HCT116 (cell line): ENCODE measurements at regions not wholly inside any gene's neighbourhood (a gene's known extent, or its start where the extent isn't known, plus 50 kb on each side); places are given as distances from the start of the nearest gene placed in this dataset.
"Not testable (repeated sequence)": the region's sequence is repeated elsewhere in the genome, so short reads cannot be mapped to it uniquely, and the experiment has no call there.

Experiments used
- ATAC-seq: fragments of 200-7000 bp; cut with Tn5 transposase; 2 replicates; pipeline ENCODE4 v1.9.1; 2020; ENCODE audit warnings: mild to moderate bottlenecking, moderate library complexity
- BruUV-seq: library from RNA; stranded (reverse); fragments of 400-500 nt; replicated peaks from 2 replicates; lab custom pipeline; 2021; lab: Mats Ljungman, UMichigan
- CTCF ChIA-PET: fragments of 300-600 bp; sonication (Branson Sonifier 250); formaldehyde crosslinking; loops from one replicate; lab custom pipeline; 2021; ENCODE audit warnings: antibody characterized with exemption; lab: Charles Lee
- POLR2A ChIA-PET: fragments of 300-600, 350-600 bp; sonication (Branson Sonifier 250); formaldehyde crosslinking; loops from one replicate; lab custom pipeline; 2021; ENCODE audit warnings: antibody characterized with exemption; lab: Charles Lee
- RAD21 ChIA-PET, 2 experiments: fragments of 300-600 bp; sonication (Branson Sonifier 250); formaldehyde crosslinking; loops; one replicate each; lab custom pipeline; 2023; ENCODE audit warnings: low total read pairs in 2 of 2; ENCODE audit not compliant: uncharacterized antibody in 2 of 2, unreplicated experiment in 2 of 2, low non-redundant PET in 1 of 2; lab: Charles Lee
- DNase-seq: peaks from one replicate; pipeline ENCODE4 v3.0.0-alpha.2; 2010; ENCODE audit warnings: low read depth, low spot score
- H2AFZ ChIP-seq: fragments of 200-600 bp; shearing (Covaris generic), sonication (generic); 2 replicates; pipeline ENCODE4 v1.6.1; 2017; ENCODE audit warnings: low read depth, mixed run types, mixed read lengths, antibody characterized with exemption, low read length; ENCODE audit not compliant: poor library complexity, severe bottlenecking
- H3K27ac ChIP-seq: 2 replicates; pipeline ENCODE4 v1.5.1; 2012; ENCODE audit warnings: low read depth, low read length
- H3K27me3 ChIP-seq: fragments of 200-600 bp; sonication (generic); 2 replicates; pipeline ENCODE4 v1.6.1; 2016; ENCODE audit warnings: mixed run types, low read length, mixed read lengths; ENCODE audit not compliant: insufficient read depth
- H3K36me3 ChIP-seq, 2 experiments: fragments of 200-500 bp in 1 of 2; fragments of 200-600 bp in 1 of 2; sonication (Bioruptor generic) in 1 of 2; sonication (generic) in 1 of 2; 2 replicates each; pipeline versions ENCODE4 v1.5.1 to v1.6.1; 2014 to 2016; ENCODE audit warnings: low read length in 2 of 2, inconsistent platforms in 1 of 2, mixed read lengths in 1 of 2, mixed run types in 1 of 2; ENCODE audit not compliant: insufficient read depth in 2 of 2, control insufficient read depth in 1 of 2
- H3K4me1 ChIP-seq, 2 experiments: fragments of 200-600 bp in 1 of 2; sonication (generic) in 1 of 2; 2 replicates each; pipeline versions ENCODE4 v1.5.1 to v1.6.1; 2012 to 2017; ENCODE audit warnings: low read length in 2 of 2, inconsistent platforms in 1 of 2, mild to moderate bottlenecking in 1 of 2, mixed read lengths in 1 of 2, mixed run types in 1 of 2, moderate library complexity in 1 of 2; ENCODE audit not compliant: insufficient read depth in 2 of 2, control insufficient read depth in 1 of 2
- H3K4me2 ChIP-seq: fragments of 200-600 bp; sonication (generic); 2 replicates; pipeline ENCODE4 v1.6.1; 2017; ENCODE audit warnings: mixed run types, low read length, mixed read lengths
- H3K4me3 ChIP-seq, 2 experiments: fragments of 200-600 bp in 1 of 2; sonication (generic) in 1 of 2; replicated peaks in 1 of 2; 2 replicates each; pipeline ENCODE4 v1.5.1; 2011 to 2016; ENCODE audit warnings: low read length in 2 of 2, control low read depth in 1 of 2, low read depth in 1 of 2, mild to moderate bottlenecking in 1 of 2, mixed read lengths in 1 of 2, mixed run types in 1 of 2
- H3K79me2 ChIP-seq: fragments of 200-600 bp; sonication (generic); 2 replicates; pipeline ENCODE4 v1.6.1; 2017; ENCODE audit warnings: mild to moderate bottlenecking, mixed run types, low read length, moderate library complexity, mixed read lengths; ENCODE audit not compliant: insufficient read depth
- H3K9ac ChIP-seq: fragments of 200-600 bp; sonication (generic); 2 replicates; pipeline ENCODE4 v1.6.1; 2016; ENCODE audit warnings: low read length, mixed read lengths
- H3K9me2 ChIP-seq: fragments of 200-600 bp; sonication (generic), shearing (Covaris generic); 2 replicates; pipeline ENCODE4 v1.6.1; 2017; ENCODE audit warnings: mixed run types, mild to moderate bottlenecking, moderate library complexity; ENCODE audit not compliant: insufficient read depth
- H3K9me3 ChIP-seq, 2 experiments: fragments of 200-500 bp in 1 of 2; fragments of 200-600 bp in 1 of 2; sonication (Bioruptor generic) in 1 of 2; sonication (generic) in 1 of 2; 2 replicates each; pipeline ENCODE4 v1.6.1; 2014 to 2017; ENCODE audit warnings: low read length in 2 of 2, mixed read lengths in 2 of 2, inconsistent platforms in 1 of 2, low read depth in 1 of 2, mild to moderate bottlenecking in 1 of 2, mixed run types in 1 of 2, moderate library complexity in 1 of 2; ENCODE audit not compliant: control insufficient read depth in 1 of 2, insufficient read depth in 1 of 2
- H4K20me1 ChIP-seq: fragments of 200-600 bp; sonication (generic), shearing (Covaris generic); 2 replicates; pipeline ENCODE4 v1.6.1; 2017; ENCODE audit warnings: mixed run types, mild to moderate bottlenecking, moderate library complexity; ENCODE audit not compliant: insufficient read depth
- EGR1 ChIP-seq: IDR thresholded peaks from 2 replicates; pipeline ENCODE4 v1.6.1; 2012; ENCODE audit warnings: low read depth
- SIN3A ChIP-seq: IDR thresholded peaks from 2 replicates; pipeline ENCODE4 v1.6.1; 2012; ENCODE audit warnings: low read depth
- TCF7L2 ChIP-seq: IDR thresholded peaks from 2 replicates; pipeline ENCODE4 v1.7.0; 2011; ENCODE audit warnings: borderline replicate concordance, inconsistent platforms; ENCODE audit not compliant: insufficient read depth, insufficient read length; ENCODE audit errors: extremely low read depth
- ZBTB33 ChIP-seq: IDR thresholded peaks from 2 replicates; pipeline ENCODE4 v1.6.1; 2011; ENCODE audit warnings: mild to moderate bottlenecking, low read length, moderate library complexity; ENCODE audit not compliant: insufficient replicate concordance; ENCODE audit errors: extremely low read depth
- intact Hi-C: fragments of 100-400 bp; cut with micrococcal nuclease; formaldehyde crosslinking; loops from 2 replicates; pipeline ENCODE4 v1.10.0; 2022

- no peak overlapping the region for H2AFZ ChIP-seq
- RAD21 ChIA-PET = no interaction called here
These were observed 361.9 kb upstream of the FAR2 start for GRCh38 chr12:28787151-28787550.

GRCh38 chr12:28788256-28788655 lies 360.8 kb upstream of the FAR2 start:
- CTCF ChIA-PET, intact Hi-C loops, H3K9ac ChIP-seq, POLR2A ChIA-PET, H3K36me3 ChIP-seq, H4K20me1 ChIP-seq, H3K4me3 ChIP-seq, DNase-seq, ATAC-seq, H3K4me1 ChIP-seq, H3K9me3 ChIP-seq, H2AFZ ChIP-seq, H3K27ac ChIP-seq, H3K4me2 ChIP-seq, H3K79me2 ChIP-seq, H3K9me2 ChIP-seq, RAD21 ChIA-PET, H3K27me3 ChIP-seq, BruUV-seq: not testable (repeated sequence)

More at GRCh38 chr12:28787151-28787550, 361.9 kb upstream of the FAR2 start:
- Histone ChIP-seq H4K20me1 (no peaks in the 10 kb centered on the region), H3K4me2 (no peak overlapping the region), H3K4me3 (no peak overlapping the region), H3K36me3 (no peaks in the 10 kb centered on the region), H3K27ac (no peak overlapping the region), H3K27me3 (no peaks in the 10 kb centered on the region), H3K4me1 (no peaks in the 10 kb centered on the region), H3K9me2 (no peaks in the 10 kb centered on the region; the same call in 1 of the 2 replicates), H3K79me2 (no peaks in the 10 kb centered on the region), H3K9me3 (no peaks in the 10 kb centered on the region), H3K9ac (no peak overlapping the region)
- no peak for DNase-seq
- ATAC-seq = no peak
- ChIA-PET CTCF (no interaction called here), POLR2A (no interaction called here)
- intact Hi-C loops = no loop called here
- TF ChIP-seq EGR1 (no peak), SIN3A (no peak), TCF7L2 (no peak), ZBTB33 (no peak)
- no TSS peak for BruUV-seq
